Neural cell (in vitro differentiated cells): ENCODE measurements at regions not wholly inside any gene's neighbourhood (a gene's known extent, or its start where the extent isn't known, plus 50 kb on each side); places are given as distances from the start of the nearest gene placed in this dataset.

Experiments
- EP300 ChIP-seq: fragments of 450-650 bp; conservative IDR thresholded peaks from 2 replicates; pipeline ENCODE4 v1.6.1; 2014; ENCODE audit warnings: antibody characterized with exemption, mild to moderate bottlenecking, moderate library complexity; ENCODE audit not compliant: poor library complexity, severe bottlenecking
- EZH2 ChIP-seq: fragments of 200-600, 300-800 bp; shearing (Covaris generic), sonication (generic); IDR thresholded peaks from 2 replicates; pipeline ENCODE4 v1.6.1; 2014; ENCODE audit warnings: antibody characterized with exemption, low read length, borderline replicate concordance, mild to moderate bottlenecking; ENCODE audit not compliant: insufficient read depth, poor library complexity, severe bottlenecking
- MXI1 ChIP-seq: fragments of 450-650 bp; conservative IDR thresholded peaks from 2 replicates; pipeline ENCODE4 v1.6.1; 2014; ENCODE audit warnings: antibody characterized with exemption, mild to moderate bottlenecking; ENCODE audit not compliant: poor library complexity, severe bottlenecking
- POLR2AphosphoS5 ChIP-seq: IDR thresholded peaks from 2 replicates; pipeline ENCODE4 v1.6.1; 2012
- RAD21 ChIP-seq: fragments of 450-650 bp; conservative IDR thresholded peaks from 2 replicates; pipeline ENCODE4 v1.6.1; 2014; ENCODE audit warnings: antibody characterized with exemption, mild to moderate bottlenecking, moderate library complexity
- SMC3 ChIP-seq: fragments of 450-650 bp; conservative IDR thresholded peaks from 2 replicates; pipeline ENCODE4 v1.6.1; 2014; ENCODE audit warnings: antibody characterized with exemption, mild to moderate bottlenecking, moderate library complexity; ENCODE audit not compliant: poor library complexity
- TAF1 ChIP-seq: IDR thresholded peaks from 2 replicates; pipeline ENCODE4 v1.6.1; 2012; ENCODE audit warnings: low read depth
- TF ChIP-seq, protein P1 (sequence below): fragments of 450-650 bp; IDR thresholded peaks from 2 replicates; pipeline ENCODE4 v1.5.1; 2014; ENCODE audit warnings: antibody characterized with exemption, mild to moderate bottlenecking, moderate library complexity; ENCODE audit not compliant: poor library complexity, severe bottlenecking
- TF ChIP-seq, protein P2 (sequence below): IDR thresholded peaks from 2 replicates; pipeline ENCODE4 v1.6.1; 2012; ENCODE audit warnings: borderline replicate concordance

DNA sequence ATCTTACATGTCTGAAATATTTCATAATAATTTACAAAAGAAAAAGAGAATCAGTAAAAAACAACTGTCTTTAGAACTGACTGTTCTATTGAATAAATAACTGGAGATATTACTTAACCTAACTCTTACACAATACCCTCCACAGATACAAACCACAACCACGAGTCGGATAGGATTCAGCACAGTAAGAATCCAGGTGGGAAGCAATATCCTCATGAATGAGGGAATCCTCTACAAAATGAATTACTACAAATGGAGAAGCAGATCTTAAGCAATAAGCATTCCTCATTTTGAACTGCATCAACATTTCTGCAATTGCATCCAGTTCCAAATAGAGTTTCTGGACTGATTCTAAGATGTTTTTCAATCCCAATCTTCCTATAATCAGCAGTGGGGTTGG is 227.1 kb downstream of the SH2D1A start:
- TF ChIP-seq, protein P1, sequence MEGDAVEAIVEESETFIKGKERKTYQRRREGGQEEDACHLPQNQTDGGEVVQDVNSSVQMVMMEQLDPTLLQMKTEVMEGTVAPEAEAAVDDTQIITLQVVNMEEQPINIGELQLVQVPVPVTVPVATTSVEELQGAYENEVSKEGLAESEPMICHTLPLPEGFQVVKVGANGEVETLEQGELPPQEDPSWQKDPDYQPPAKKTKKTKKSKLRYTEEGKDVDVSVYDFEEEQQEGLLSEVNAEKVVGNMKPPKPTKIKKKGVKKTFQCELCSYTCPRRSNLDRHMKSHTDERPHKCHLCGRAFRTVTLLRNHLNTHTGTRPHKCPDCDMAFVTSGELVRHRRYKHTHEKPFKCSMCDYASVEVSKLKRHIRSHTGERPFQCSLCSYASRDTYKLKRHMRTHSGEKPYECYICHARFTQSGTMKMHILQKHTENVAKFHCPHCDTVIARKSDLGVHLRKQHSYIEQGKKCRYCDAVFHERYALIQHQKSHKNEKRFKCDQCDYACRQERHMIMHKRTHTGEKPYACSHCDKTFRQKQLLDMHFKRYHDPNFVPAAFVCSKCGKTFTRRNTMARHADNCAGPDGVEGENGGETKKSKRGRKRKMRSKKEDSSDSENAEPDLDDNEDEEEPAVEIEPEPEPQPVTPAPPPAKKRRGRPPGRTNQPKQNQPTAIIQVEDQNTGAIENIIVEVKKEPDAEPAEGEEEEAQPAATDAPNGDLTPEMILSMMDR = no peak
- TF ChIP-seq POLR2AphosphoS5 (no peak), TAF1 (no peak), EZH2 (no peak), SMC3 (no peak), EP300 (no peak), MXI1 (no peak), RAD21 (no peak)
- TF ChIP-seq, protein P2, sequence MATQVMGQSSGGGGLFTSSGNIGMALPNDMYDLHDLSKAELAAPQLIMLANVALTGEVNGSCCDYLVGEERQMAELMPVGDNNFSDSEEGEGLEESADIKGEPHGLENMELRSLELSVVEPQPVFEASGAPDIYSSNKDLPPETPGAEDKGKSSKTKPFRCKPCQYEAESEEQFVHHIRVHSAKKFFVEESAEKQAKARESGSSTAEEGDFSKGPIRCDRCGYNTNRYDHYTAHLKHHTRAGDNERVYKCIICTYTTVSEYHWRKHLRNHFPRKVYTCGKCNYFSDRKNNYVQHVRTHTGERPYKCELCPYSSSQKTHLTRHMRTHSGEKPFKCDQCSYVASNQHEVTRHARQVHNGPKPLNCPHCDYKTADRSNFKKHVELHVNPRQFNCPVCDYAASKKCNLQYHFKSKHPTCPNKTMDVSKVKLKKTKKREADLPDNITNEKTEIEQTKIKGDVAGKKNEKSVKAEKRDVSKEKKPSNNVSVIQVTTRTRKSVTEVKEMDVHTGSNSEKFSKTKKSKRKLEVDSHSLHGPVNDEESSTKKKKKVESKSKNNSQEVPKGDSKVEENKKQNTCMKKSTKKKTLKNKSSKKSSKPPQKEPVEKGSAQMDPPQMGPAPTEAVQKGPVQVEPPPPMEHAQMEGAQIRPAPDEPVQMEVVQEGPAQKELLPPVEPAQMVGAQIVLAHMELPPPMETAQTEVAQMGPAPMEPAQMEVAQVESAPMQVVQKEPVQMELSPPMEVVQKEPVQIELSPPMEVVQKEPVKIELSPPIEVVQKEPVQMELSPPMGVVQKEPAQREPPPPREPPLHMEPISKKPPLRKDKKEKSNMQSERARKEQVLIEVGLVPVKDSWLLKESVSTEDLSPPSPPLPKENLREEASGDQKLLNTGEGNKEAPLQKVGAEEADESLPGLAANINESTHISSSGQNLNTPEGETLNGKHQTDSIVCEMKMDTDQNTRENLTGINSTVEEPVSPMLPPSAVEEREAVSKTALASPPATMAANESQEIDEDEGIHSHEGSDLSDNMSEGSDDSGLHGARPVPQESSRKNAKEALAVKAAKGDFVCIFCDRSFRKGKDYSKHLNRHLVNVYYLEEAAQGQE = no peak
